ENCODE measurements at regions not wholly inside any gene's neighbourhood (a gene's known extent, or its start where the extent isn't known, plus 50 kb on each side); places are given as distances from the start of the nearest gene placed in this dataset.

DNA sequence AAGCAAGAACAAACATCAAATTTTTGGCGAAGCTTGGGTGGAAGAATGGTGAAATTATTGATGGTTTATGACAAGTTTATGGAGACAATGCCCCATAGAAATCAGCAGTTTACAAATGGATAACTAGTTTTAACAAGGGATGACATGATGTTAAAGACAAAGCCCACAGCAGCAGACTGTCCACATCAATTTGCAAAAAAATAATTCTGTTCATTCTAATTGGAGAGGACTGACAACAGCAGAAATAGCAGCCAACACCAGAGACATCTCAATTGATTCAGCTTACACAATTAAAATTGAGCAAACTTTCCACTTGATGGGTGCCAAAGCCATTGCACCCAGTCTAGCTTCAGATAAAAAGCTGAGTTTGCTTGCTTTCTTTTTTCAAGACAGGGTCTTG is 82.7 kb upstream of the STK32A start:
- H2AFZ ChIP-seq (ENCODE audit: low read depth, low read length): no peak overlapping the region
- CTCF ChIA-PET: no interaction called here
- H3K27me3 ChIP-seq (ENCODE audit: control insufficient read depth in 2 of 2, insufficient read depth in 2 of 2, low read length in 2 of 2): no peaks in the 10 kb centered on the region
- intact Hi-C loops (cut with micrococcal nuclease): no loop called here
- no peak overlapping the region for H3K4me2 ChIP-seq (ENCODE audit: insufficient read depth, low read length)
- H3K9me3 ChIP-seq (replicated peaks; ENCODE audit: control insufficient read depth, insufficient read depth, low read length): no peaks in the 10 kb centered on the region
- no peaks in the 10 kb centered on the region for H3K79me2 ChIP-seq (ENCODE audit: control insufficient read depth, insufficient read depth, low read length)
- no peak overlapping the region for H3K4me3 ChIP-seq (replicated peaks in 1 of 3; ENCODE audit: insufficient read depth in 1 of 3, low read depth in 1 of 3, low read length in 3 of 3)
- no peaks in the 10 kb centered on the region for H3K9me1 ChIP-seq (replicated peaks; ENCODE audit: control insufficient read depth, extremely low read depth, insufficient read depth, low read length)
- no peak for FAIRE-seq
- no peak for DNase-seq (ENCODE audit: low read depth, low spot score)
- no peak overlapping the region for H3K27ac ChIP-seq (ENCODE audit: insufficient read depth, low read depth, low read length)
- H3K36me3 ChIP-seq (ENCODE audit: control insufficient read depth in 2 of 2, extremely low read depth in 1 of 2, insufficient read depth in 2 of 2, low read length in 2 of 2): no peaks in the 10 kb centered on the region
- no peaks in the 10 kb centered on the region for H3K4me1 ChIP-seq (ENCODE audit: control insufficient read depth, extremely low read depth, insufficient read depth, low read length)
- POLR2A ChIA-PET: no interaction called here
- H4K20me1 ChIP-seq (replicated peaks; ENCODE audit: control insufficient read depth, extremely low read depth, insufficient read depth, low read length): no peaks in the 10 kb centered on the region
- BruUV-seq (replicated peaks): no TSS peak
- TF ChIP-seq, protein P1, sequence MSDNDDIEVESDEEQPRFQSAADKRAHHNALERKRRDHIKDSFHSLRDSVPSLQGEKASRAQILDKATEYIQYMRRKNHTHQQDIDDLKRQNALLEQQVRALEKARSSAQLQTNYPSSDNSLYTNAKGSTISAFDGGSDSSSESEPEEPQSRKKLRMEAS (IDR thresholded peaks at IDR 0.05; ENCODE audit: insufficient read depth, insufficient read length): no peak
- TF ChIP-seq POLR2A (IDR thresholded peaks at IDR 0.05; ENCODE audit: low read depth, low read length): no peak
- TF ChIP-seq GATA2 (IDR thresholded peaks at IDR 0.05; ENCODE audit: insufficient read depth, insufficient read length, low read depth, low read length): no peak
- TF ChIP-seq POLR2AphosphoS5 (IDR thresholded peaks at IDR 0.05; ENCODE audit: insufficient read depth, low read depth, low read length): no peak
- TF ChIP-seq EZH2 (IDR thresholded peaks at IDR 0.05; ENCODE audit: borderline replicate concordance, low read depth, low read length, severe bottlenecking): no peak
- TF ChIP-seq JUN (IDR thresholded peaks at IDR 0.05; ENCODE audit: borderline replicate concordance, insufficient read depth, insufficient read length, low read depth): no peak
- no peak overlapping the region for H3K9ac ChIP-seq (replicated peaks; ENCODE audit: extremely low read depth, insufficient read depth, low read length)
- dilution Hi-C loops (cut with MboI; ENCODE audit: extremely low pct_ligation_motif_present, low sequenced_read_pairs): no loop called here

DNA sequence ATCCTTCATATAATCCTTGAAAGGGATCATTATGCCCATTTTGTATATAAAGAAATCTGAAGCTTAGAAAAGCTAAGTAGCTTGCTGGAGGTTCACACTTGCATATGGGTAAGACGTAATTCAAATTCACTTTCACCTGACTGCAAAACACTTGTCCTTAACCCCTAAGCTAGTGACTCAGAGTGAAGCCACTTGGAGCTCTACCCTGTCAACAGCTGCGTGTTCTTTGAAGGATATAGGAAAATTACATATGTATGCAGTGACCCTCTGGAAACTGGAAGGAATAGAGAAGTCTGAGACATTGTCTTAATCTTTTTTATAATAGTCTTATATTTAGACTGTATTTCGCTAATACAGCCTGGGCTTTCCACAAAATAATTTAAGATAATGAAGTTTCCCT is 80.0 kb upstream of the STK32A start:
- no peaks in the 10 kb centered on the region for H3K9me1 ChIP-seq (replicated peaks; ENCODE audit: control insufficient read depth, extremely low read depth, insufficient read depth, low read length)
- CTCF ChIA-PET: interaction anchor here (0.8 to 1.7 kb wide), 2 partner anchors 34 to 189 kb away, joined by 3 to 5 read pairs; no protein-coding TSS in a partner anchor
- H3K4me2 ChIP-seq (ENCODE audit: insufficient read depth, low read length): no peak overlapping the region
- dilution Hi-C loops (cut with MboI; ENCODE audit: extremely low pct_ligation_motif_present, low sequenced_read_pairs) (no loop called here), intact Hi-C loops (cut with micrococcal nuclease) (no loop called here)
- DNase-seq (ENCODE audit: low read depth, low spot score) (no peak), FAIRE-seq (no peak)
- H3K27ac ChIP-seq (ENCODE audit: insufficient read depth, low read depth, low read length): no peak overlapping the region
- no peak overlapping the region for H3K4me3 ChIP-seq (replicated peaks in 1 of 3; ENCODE audit: insufficient read depth in 1 of 3, low read depth in 1 of 3, low read length in 3 of 3)
- no peaks in the 10 kb centered on the region for H3K9me3 ChIP-seq (replicated peaks; ENCODE audit: control insufficient read depth, insufficient read depth, low read length)
- H3K36me3 ChIP-seq (ENCODE audit: control insufficient read depth in 2 of 2, extremely low read depth in 1 of 2, insufficient read depth in 2 of 2, low read length in 2 of 2): no peaks in the 10 kb centered on the region
- no peaks in the 10 kb centered on the region for H3K4me1 ChIP-seq (ENCODE audit: control insufficient read depth, extremely low read depth, insufficient read depth, low read length)
- no peaks in the 10 kb centered on the region for H4K20me1 ChIP-seq (replicated peaks; ENCODE audit: control insufficient read depth, extremely low read depth, insufficient read depth, low read length)
- BruUV-seq (replicated peaks): no TSS peak
- POLR2A ChIA-PET: no interaction called here
- TF ChIP-seq MYC (IDR thresholded peaks at IDR 0.05; ENCODE audit: low read depth, low read length) (no peak), POLR2AphosphoS5 (IDR thresholded peaks at IDR 0.05; ENCODE audit: insufficient read depth, low read depth, low read length) (no peak), EZH2 (IDR thresholded peaks at IDR 0.05; ENCODE audit: borderline replicate concordance, low read depth, low read length, severe bottlenecking) (no peak), FOS (IDR thresholded peaks at IDR 0.05; ENCODE audit: borderline replicate concordance, insufficient read depth, low read length) (no peak), JUN (IDR thresholded peaks at IDR 0.05; ENCODE audit: borderline replicate concordance, insufficient read depth, insufficient read length, low read depth) (no peak), POLR2A (IDR thresholded peaks at IDR 0.05; ENCODE audit: low read depth, low read length) (no peak), GATA2 (IDR thresholded peaks at IDR 0.05; ENCODE audit: insufficient read depth, insufficient read length, low read depth, low read length) (no peak)
- TF ChIP-seq, protein P1 (IDR thresholded peaks at IDR 0.05; ENCODE audit: insufficient read depth, insufficient read length): no peak
- TF ChIP-seq, protein P2, sequence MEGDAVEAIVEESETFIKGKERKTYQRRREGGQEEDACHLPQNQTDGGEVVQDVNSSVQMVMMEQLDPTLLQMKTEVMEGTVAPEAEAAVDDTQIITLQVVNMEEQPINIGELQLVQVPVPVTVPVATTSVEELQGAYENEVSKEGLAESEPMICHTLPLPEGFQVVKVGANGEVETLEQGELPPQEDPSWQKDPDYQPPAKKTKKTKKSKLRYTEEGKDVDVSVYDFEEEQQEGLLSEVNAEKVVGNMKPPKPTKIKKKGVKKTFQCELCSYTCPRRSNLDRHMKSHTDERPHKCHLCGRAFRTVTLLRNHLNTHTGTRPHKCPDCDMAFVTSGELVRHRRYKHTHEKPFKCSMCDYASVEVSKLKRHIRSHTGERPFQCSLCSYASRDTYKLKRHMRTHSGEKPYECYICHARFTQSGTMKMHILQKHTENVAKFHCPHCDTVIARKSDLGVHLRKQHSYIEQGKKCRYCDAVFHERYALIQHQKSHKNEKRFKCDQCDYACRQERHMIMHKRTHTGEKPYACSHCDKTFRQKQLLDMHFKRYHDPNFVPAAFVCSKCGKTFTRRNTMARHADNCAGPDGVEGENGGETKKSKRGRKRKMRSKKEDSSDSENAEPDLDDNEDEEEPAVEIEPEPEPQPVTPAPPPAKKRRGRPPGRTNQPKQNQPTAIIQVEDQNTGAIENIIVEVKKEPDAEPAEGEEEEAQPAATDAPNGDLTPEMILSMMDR (IDR thresholded peaks at IDR 0.05; ENCODE audit: extremely low read depth in 1 of 2, insufficient read depth in 1 of 2, low read depth in 1 of 2, low read length in 2 of 2): no peak
- H3K79me2 ChIP-seq (ENCODE audit: control insufficient read depth, insufficient read depth, low read length): no peaks in the 10 kb centered on the region
- H3K9ac ChIP-seq (replicated peaks; ENCODE audit: extremely low read depth, insufficient read depth, low read length): no peak overlapping the region
- no peaks in the 10 kb centered on the region for H3K27me3 ChIP-seq (ENCODE audit: control insufficient read depth in 2 of 2, insufficient read depth in 2 of 2, low read length in 2 of 2)
- no peak overlapping the region for H2AFZ ChIP-seq (ENCODE audit: low read depth, low read length)

Data from endothelial cell of umbilical vein (primary cell).